T-cell (primary cell): ENCODE measurements at regions not wholly inside any gene's neighbourhood (a gene's known extent, or its start where the extent isn't known, plus 50 kb on each side); places are given as distances from the start of the nearest gene placed in this dataset.

ENCODE experiments used
- ATAC-seq, 4 experiments: fragments of 200-7000 bp in 3 of 4; fragments of 150-1000 bp in 1 of 4; cut with Tn5 transposase; replicated peaks in 1 of 4; 1 replicate in 3 of 4; 2 replicates in 1 of 4; pipeline ENCODE4 v1.10.0; 2021; ENCODE audit warnings: moderate library complexity in 3 of 4, mild to moderate bottlenecking in 2 of 4, moderate number of reproducible peaks in 1 of 4
- CTCF ChIA-PET, 2 donors: fragments of 300-600 bp; sonication (Branson Sonifier 250); formaldehyde crosslinking; loops; one replicate each; lab custom pipeline; 2022; ENCODE audit warnings: antibody characterized with exemption in 2 of 2; lab: Charles Lee
- POLR2A ChIA-PET, 2 donors: fragments of 300-600 bp; sonication (Branson Sonifier 250); formaldehyde crosslinking; loops; one replicate each; lab custom pipeline; 2022; ENCODE audit warnings: antibody characterized with exemption in 2 of 2; lab: Charles Lee
- DNase-seq, 35 experiments: peaks; one replicate each; pipeline versions ENCODE4 v3.0.0 to v3.0.0-alpha.2; 2013 to 2023
- H3K27ac ChIP-seq: one replicate; pipeline ENCODE4 v1.5.1; 2013; ENCODE audit warnings: low read length
- H3K27me3 ChIP-seq, 2 experiments: replicated peaks in 1 of 2; 1 replicate in 1 of 2; 2 replicates in 1 of 2; pipeline versions ENCODE4 v1.6.1 to v1.7.0; 2013; ENCODE audit warnings: low read length in 1 of 2, mixed read lengths in 1 of 2; ENCODE audit not compliant: control insufficient read depth in 2 of 2, insufficient read depth in 2 of 2; ENCODE audit errors: extremely low read depth in 1 of 2
- H3K36me3 ChIP-seq, 2 donors: 1 replicate in 1 of 2; 2 replicates in 1 of 2; pipeline versions ENCODE4 v1.6.1 to v1.7.0; 2013; ENCODE audit warnings: low read length in 1 of 2; ENCODE audit not compliant: control insufficient read depth in 2 of 2, insufficient read depth in 1 of 2; ENCODE audit errors: extremely low read depth in 1 of 2
- H3K4me1 ChIP-seq, 2 experiments: 1 replicate in 1 of 2; 2 replicates in 1 of 2; pipeline versions ENCODE4 v1.6.1 to v1.7.0; 2013; ENCODE audit warnings: low read length in 2 of 2, mixed read lengths in 1 of 2; ENCODE audit not compliant: insufficient read depth in 2 of 2, control insufficient read depth in 1 of 2; ENCODE audit errors: extremely low read depth in 1 of 2
- H3K4me3 ChIP-seq, 2 donors: 1 replicate in 1 of 2; 2 replicates in 1 of 2; pipeline versions ENCODE4 v1.5.1 to v1.7.0; 2013; ENCODE audit warnings: mild to moderate bottlenecking in 2 of 2, low read length in 1 of 2, moderate library complexity in 1 of 2; ENCODE audit not compliant: control insufficient read depth in 1 of 2; ENCODE audit errors: extremely low read depth in 1 of 2
- H3K9me3 ChIP-seq: 2 replicates; pipeline ENCODE4 v1.7.0; 2013
- H3K27ac Mint-ChIP-seq, 2 donors: one replicate each; pipeline ENCODE4 v1.8.0; 2020 to 2021; ENCODE audit warnings: mild to moderate bottlenecking in 2 of 2, mixed read lengths in 2 of 2
- H3K27me3 Mint-ChIP-seq, 2 donors: one replicate each; pipeline ENCODE4 v1.8.0; 2021 to 2022; ENCODE audit warnings: mixed read lengths in 2 of 2
- H3K36me3 Mint-ChIP-seq: one replicate; pipeline ENCODE4 v1.8.0; 2021; ENCODE audit warnings: mixed read lengths
- H3K4me1 Mint-ChIP-seq, 3 donors: one replicate each; pipeline ENCODE4 v1.8.0; 2020 to 2022; ENCODE audit warnings: mixed read lengths in 3 of 3, mild to moderate bottlenecking in 1 of 3
- H3K4me3 Mint-ChIP-seq, 3 donors: one replicate each; pipeline ENCODE4 v1.8.0; 2020 to 2022; ENCODE audit warnings: mild to moderate bottlenecking in 3 of 3, mixed read lengths in 3 of 3, moderate library complexity in 3 of 3
- H3K9me3 Mint-ChIP-seq, 3 donors: one replicate each; pipeline ENCODE4 v1.8.0; 2020 to 2022; ENCODE audit warnings: mixed read lengths in 3 of 3
- WGBS: methylation state at CpG from one replicate; pipeline ENCODE4 v1.1.5; 2013; ENCODE audit warnings: missing lambda C conversion rate; ENCODE audit not compliant: insufficient coverage; 5-methylcytosine and 5-hydroxymethylcytosine counted together

DNA sequence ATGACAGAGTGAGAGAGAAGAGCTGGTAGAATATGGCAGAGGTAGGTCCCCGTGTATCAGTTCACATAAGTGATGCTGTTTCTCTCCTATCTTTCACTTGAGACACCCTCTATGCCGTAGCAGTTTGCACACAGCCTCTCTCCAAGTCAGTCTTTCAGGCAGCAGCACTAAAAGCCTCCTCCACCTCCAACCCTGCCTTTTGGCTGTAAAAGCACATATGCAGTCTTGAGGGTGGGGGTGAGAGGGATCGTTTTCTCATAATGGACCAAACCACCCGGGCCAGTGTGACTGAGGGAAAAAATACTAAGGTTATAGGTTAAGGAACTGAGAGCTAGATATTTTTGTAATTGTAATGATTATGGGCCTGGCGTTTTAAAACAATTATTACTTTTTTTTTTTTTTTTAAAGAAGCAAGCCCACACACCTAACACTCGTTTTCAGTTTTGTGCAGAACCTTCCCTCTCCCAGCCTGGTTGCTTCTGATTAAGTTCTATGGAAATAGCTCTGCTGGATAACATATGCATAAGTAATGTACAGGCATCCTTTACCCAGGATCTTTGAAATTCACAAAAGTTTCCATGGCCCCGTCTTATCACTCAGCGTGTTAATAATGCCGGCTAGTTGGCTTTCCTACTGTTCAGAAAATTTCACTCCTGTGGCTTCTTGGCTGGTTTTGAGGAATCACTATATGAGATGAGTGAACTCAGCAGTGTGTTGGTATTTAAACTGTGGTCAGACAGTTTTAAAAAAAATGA lies 112.2 kb upstream of the MEIS1 start:
- POLR2A ChIA-PET = interaction anchor here in 1 of 2 donors (0.6 kb wide), 1 partner anchor 22 kb away, joined by 6 read pairs; no protein-coding TSS in a partner anchor

DNA sequence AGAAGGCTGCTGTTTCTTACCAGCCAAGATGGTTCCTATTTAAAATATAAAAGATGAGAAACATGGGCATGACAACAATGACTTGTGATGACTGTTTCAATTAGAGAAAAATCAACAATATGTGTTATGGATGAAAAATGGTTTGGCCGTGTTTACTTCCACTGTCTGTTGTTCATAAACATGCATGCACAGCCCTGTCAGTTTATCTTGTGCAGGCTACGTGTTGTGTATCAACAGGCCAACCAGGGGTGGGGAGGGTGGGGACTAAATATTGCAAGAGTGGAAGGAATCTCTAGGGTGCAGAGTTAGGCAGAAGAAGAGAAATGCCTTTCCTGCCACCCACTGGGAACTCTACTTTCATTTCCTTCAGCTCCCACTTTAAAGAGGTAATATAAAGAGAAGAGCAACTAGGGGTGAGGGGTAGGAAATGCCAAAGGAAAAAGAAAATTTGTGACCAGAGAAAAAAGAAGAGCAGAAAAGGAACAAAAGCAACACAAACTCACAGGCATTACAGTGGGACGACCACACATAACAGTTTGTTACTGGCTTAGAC lies 116.8 kb upstream of the MEIS1 start:
- no peaks in the 10 kb centered on the region for H3K4me1 ChIP-seq
- Mint-ChIP-seq H3K27ac (no peak overlapping the region), H3K4me3 (no peak overlapping the region), H3K27me3 (no peaks in the 10 kb centered on the region), H3K4me1 (no peaks in the 10 kb centered on the region), H3K36me3 (no peaks in the 10 kb centered on the region), H3K9me3 (peaks cover 2 to 7% (median 4%) of the 10 kb centered on the region in 3 donors)
- no peak overlapping the region for H3K27ac ChIP-seq
- ChIA-PET POLR2A (no interaction called here), CTCF (no interaction called here)
- H3K4me3 ChIP-seq = no peak overlapping the region
- H3K36me3 ChIP-seq = no peaks in the 10 kb centered on the region
- no peaks in the 10 kb centered on the region for H3K27me3 ChIP-seq
- DNase-seq (no peak), ATAC-seq (no peak)
- H3K9me3 ChIP-seq = no peaks in the 10 kb centered on the region
- WGBS = no CpG with 5 or more reads among the region's 3 CpGs

More for the DNA sequence above, 112.2 kb upstream of the MEIS1 start:
- Histone ChIP-seq H3K27me3 (no peaks in the 10 kb centered on the region), H3K9me3 (no peaks in the 10 kb centered on the region), H3K36me3 (no peaks in the 10 kb centered on the region), H3K27ac (no peak overlapping the region), H3K4me1 (no peaks in the 10 kb centered on the region), H3K4me3 (no peak overlapping the region)
- DNase-seq = no peak
- CTCF ChIA-PET = no interaction called here
- peaks cover 2 to 5% (median 4%) of the 10 kb centered on the region in 3 donors for H3K9me3 Mint-ChIP-seq
- no peak overlapping the region for H3K4me3 Mint-ChIP-seq
- 95% methylated on average over 3 of the region's 9 CpGs for WGBS
- no peaks in the 10 kb centered on the region for H3K4me1 Mint-ChIP-seq
- H3K27ac Mint-ChIP-seq = no peak overlapping the region
- H3K27me3 Mint-ChIP-seq = no peaks in the 10 kb centered on the region
- ATAC-seq = no peak
- no peaks in the 10 kb centered on the region for H3K36me3 Mint-ChIP-seq

DNA sequence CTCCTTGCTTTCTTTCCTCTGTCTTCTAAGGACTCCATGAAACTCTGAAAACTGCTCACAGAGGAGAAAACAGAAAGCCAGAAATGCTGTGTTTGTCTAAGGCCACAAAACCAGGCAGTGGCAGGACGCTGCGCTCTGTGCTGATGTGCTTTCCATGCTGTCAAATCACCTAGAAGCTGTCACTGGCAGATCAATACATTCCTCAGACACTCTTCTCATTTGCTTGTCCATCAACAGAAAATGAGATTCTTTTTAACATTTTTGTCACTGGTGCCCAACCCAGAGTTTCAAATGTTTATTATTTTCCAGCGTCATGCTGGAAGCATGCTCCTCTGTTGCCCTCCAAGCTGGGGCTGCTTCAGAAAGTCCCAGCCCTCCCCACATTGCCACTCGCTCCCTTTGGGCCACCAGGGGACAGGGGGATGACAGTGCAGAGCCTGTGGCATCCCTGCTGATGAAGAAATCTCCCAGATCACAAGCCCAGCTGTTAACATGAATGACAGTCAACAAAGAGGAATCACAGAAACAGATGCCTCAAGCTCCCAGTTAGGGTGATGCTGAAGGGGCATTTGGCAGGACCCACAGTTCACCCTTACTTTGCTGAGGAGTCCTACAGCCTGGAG lies 117.5 kb upstream of the MEIS1 start:
- Mint-ChIP-seq H3K27ac (no peak overlapping the region), H3K4me3 (no peak overlapping the region), H3K4me1 (no peaks in the 10 kb centered on the region), H3K36me3 (no peaks in the 10 kb centered on the region), H3K9me3 (peaks cover 4 to 9% (median 7%) of the 10 kb centered on the region in 3 donors), H3K27me3 (no peaks in the 10 kb centered on the region)
- no peaks in the 10 kb centered on the region for H3K27me3 ChIP-seq
- 83% methylated on average over 2 of the region's 4 CpGs for WGBS
- CTCF ChIA-PET = no interaction called here
- H3K4me1 ChIP-seq = no peaks in the 10 kb centered on the region
- no peak overlapping the region for H3K27ac ChIP-seq
- POLR2A ChIA-PET = no interaction called here
- no peak overlapping the region for H3K4me3 ChIP-seq
- no peaks in the 10 kb centered on the region for H3K9me3 ChIP-seq
- DNase-seq (no peak), ATAC-seq (no peak)
- no peaks in the 10 kb centered on the region for H3K36me3 ChIP-seq

DNA sequence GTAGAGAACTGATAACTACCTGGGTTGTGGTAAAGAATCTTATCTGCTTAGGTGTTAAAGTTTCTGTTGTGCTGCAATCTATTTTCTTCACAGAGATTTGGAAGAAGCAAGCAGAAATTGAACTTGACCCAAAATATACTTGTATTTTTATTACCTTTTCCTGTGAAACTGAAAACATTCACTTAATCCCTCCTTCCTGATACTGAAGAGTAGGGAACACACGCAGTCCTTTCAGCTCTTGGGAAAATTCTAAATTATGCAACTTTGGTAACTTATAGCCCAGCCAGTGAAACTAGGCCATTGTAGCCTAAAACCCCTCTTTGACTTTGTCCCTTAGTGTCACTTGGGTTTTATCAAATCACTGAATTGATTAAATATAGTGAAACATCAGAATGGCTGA lies 128.4 kb upstream of the MEIS1 start:
- no peaks in the 10 kb centered on the region for H3K36me3 ChIP-seq
- no CpG with 5 or more reads among the region's 1 CpG for WGBS
- no peaks in the 10 kb centered on the region for H3K4me1 ChIP-seq
- ChIA-PET POLR2A (no interaction called here), CTCF (no interaction called here)
- no peaks in the 10 kb centered on the region for H3K27me3 Mint-ChIP-seq
- H3K4me3 ChIP-seq = no peak overlapping the region
- no peaks in the 10 kb centered on the region for H3K9me3 ChIP-seq
- no peaks in the 10 kb centered on the region for H3K36me3 Mint-ChIP-seq
- H3K4me1 Mint-ChIP-seq = no peaks in the 10 kb centered on the region
- H3K4me3 Mint-ChIP-seq = no peak overlapping the region
- DNase-seq (no peak), ATAC-seq (no peak)
- no peaks in the 10 kb centered on the region for H3K27me3 ChIP-seq
- H3K27ac ChIP-seq = no peak overlapping the region
- H3K27ac Mint-ChIP-seq = no peak overlapping the region
- H3K9me3 Mint-ChIP-seq = peaks cover 0 to 10% (median 4%) of the 10 kb centered on the region in 3 donors

DNA sequence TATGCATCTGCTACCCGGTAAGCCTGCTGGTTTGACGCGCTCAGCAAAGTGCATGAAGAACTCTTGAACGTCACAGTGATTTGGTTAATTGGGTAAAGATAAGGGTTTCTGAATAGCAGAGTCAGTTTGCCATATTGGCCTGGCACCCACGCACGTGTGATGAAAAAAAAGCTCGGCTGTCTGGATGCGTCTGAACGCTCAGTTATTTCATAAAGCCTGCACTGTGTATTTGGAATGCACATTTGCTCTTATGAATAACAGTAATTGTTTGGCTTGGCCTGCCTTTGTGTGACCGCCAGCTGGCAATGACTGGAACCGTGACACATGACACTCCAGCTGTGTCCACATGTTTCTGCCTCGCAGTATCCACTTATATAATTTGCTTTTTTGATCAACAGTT lies 129.2 kb upstream of the MEIS1 start:
- DNase-seq = no peak
- Mint-ChIP-seq H3K4me3 (no peak overlapping the region), H3K9me3 (peaks cover 0 to 10% (median 1%) of the 10 kb centered on the region in 3 donors), H3K27me3 (no peaks in the 10 kb centered on the region), H3K4me1 (no peaks in the 10 kb centered on the region), H3K27ac (no peak overlapping the region), H3K36me3 (no peaks in the 10 kb centered on the region)
- ChIA-PET CTCF (no interaction called here), POLR2A (no interaction called here)
- Histone ChIP-seq H3K9me3 (no peaks in the 10 kb centered on the region), H3K36me3 (no peaks in the 10 kb centered on the region), H3K27me3 (no peaks in the 10 kb centered on the region), H3K27ac (no peak overlapping the region), H3K4me3 (no peak overlapping the region), H3K4me1 (no peaks in the 10 kb centered on the region)
- WGBS = 96% methylated on average over 9 of the region's 12 CpGs
- no peak for ATAC-seq

DNA sequence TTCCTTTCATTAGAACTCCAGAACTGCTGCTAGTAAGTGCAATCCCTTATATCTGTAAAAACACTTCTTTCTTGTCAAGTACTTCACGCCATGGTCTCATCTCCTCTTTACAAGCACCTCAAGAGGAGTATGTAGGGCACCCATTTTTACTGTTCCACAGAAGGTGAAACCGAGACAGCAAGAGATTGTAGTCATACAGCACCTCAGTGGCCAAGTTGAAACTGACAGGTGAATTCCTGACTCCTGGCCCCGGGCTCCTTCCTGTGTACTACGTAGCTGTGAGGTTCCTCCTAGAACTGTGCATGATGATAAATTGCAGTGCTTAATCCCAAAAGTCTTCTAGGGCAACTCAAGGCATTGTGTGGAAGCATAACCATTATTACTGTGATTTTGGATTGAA lies 131.5 kb upstream of the MEIS1 start:
- Mint-ChIP-seq H3K27ac (no peak overlapping the region), H3K36me3 (no peaks in the 10 kb centered on the region), H3K9me3 (peaks cover 0 to 5% (median 3%) of the 10 kb centered on the region in 3 donors), H3K27me3 (no peaks in the 10 kb centered on the region), H3K4me1 (no peaks in the 10 kb centered on the region), H3K4me3 (no peak overlapping the region)
- no peak overlapping the region for H3K27ac ChIP-seq
- no peaks in the 10 kb centered on the region for H3K27me3 ChIP-seq
- no peaks in the 10 kb centered on the region for H3K9me3 ChIP-seq
- WGBS = 62% methylated on average over 3 of the region's 4 CpGs
- H3K36me3 ChIP-seq = no peaks in the 10 kb centered on the region
- H3K4me3 ChIP-seq = no peak overlapping the region
- CTCF ChIA-PET = no interaction called here
- no peaks in the 10 kb centered on the region for H3K4me1 ChIP-seq
- POLR2A ChIA-PET = no interaction called here
- ATAC-seq (no peak), DNase-seq (no peak)
